ENCODE measurements at regions not wholly inside any gene's neighbourhood (a gene's known extent, or its start where the extent isn't known, plus 50 kb on each side); places are given as distances from the start of the nearest gene placed in this dataset.
A peak's percentile ranks its signal among the peaks of the same experiment; 100 is the strongest.

- ChIA-PET POLR2A (no interaction called here), CTCF (no interaction called here)
- Histone ChIP-seq H3K27ac (ENCODE audit: low read depth, low read length) (no peak overlapping the region), H3K27me3 (ENCODE audit: insufficient read depth, low read length, poor library complexity, severe bottlenecking) (no peaks in the 10 kb centered on the region), H3K4me1 (ENCODE audit: insufficient read depth, low read length) (peaks cover 9% of the 10 kb centered on the region), H3K9me3 (ENCODE audit: low read length) (no peaks in the 10 kb centered on the region), H3K36me3 (ENCODE audit: insufficient read depth, low read length) (no peaks in the 10 kb centered on the region), H3K4me3 (ENCODE audit: low read length) (no peak overlapping the region)
- Mint-ChIP-seq H3K4me1 (peaks cover 6 to 17% (median 11%) of the 10 kb centered on the region in 3 donors), H3K4me3 (no peak overlapping the region), H3K27ac (no peak overlapping the region), H3K9me3 (no peaks in the 10 kb centered on the region), H3K36me3 (peaks cover 0 to 43% (median 0%) of the 10 kb centered on the region in 3 donors), H3K27me3 (no peaks in the 10 kb centered on the region)
- DNase-seq: no peak
These were observed 90.5 kb downstream of the RFLNA start for GRCh38 chr12:124385219-124385969.

GRCh38 chr12:124384299-124384894, 89.5 kb downstream of the RFLNA start:
- Histone ChIP-seq H3K36me3 (ENCODE audit: insufficient read depth, low read length) (no peaks in the 10 kb centered on the region), H3K4me1 (ENCODE audit: insufficient read depth, low read length) (peaks cover 1% of the 10 kb centered on the region), H3K9me3 (ENCODE audit: low read length) (no peaks in the 10 kb centered on the region), H3K4me3 (ENCODE audit: low read length) (no peak overlapping the region), H3K27ac (ENCODE audit: low read depth, low read length) (no peak overlapping the region), H3K27me3 (ENCODE audit: insufficient read depth, low read length, poor library complexity, severe bottlenecking) (no peaks in the 10 kb centered on the region)
- CTCF ChIA-PET: no interaction called here
- Mint-ChIP-seq H3K36me3 (peaks cover 0 to 47% (median 2%) of the 10 kb centered on the region in 3 donors), H3K27ac (peak overlapping the region in 2 of 8 donors; percentile 17 to 33), H3K4me1 (peaks cover 0 to 7% (median 6%) of the 10 kb centered on the region in 3 donors), H3K4me3 (no peak overlapping the region), H3K9me3 (no peaks in the 10 kb centered on the region), H3K27me3 (no peaks in the 10 kb centered on the region)
- no peak for DNase-seq
- POLR2A ChIA-PET: no interaction called here

- POLR2A ChIA-PET: no interaction called here
- peaks cover 0 to 59% (median 4%) of the 10 kb centered on the region in 3 donors for H3K36me3 Mint-ChIP-seq
These were observed 88.1 kb downstream of the RFLNA start for GRCh38 chr12:124383028-124383427.

GRCh38 chr12:124381456-124382296, 86.8 kb downstream of the RFLNA start:
- Histone ChIP-seq H3K27me3 (ENCODE audit: insufficient read depth, low read length, poor library complexity, severe bottlenecking) (no peaks in the 10 kb centered on the region), H3K27ac (ENCODE audit: low read depth, low read length) (no peak overlapping the region), H3K9me3 (ENCODE audit: low read length) (no peaks in the 10 kb centered on the region), H3K4me3 (ENCODE audit: low read length) (no peak overlapping the region), H3K36me3 (ENCODE audit: insufficient read depth, low read length) (no peaks in the 10 kb centered on the region), H3K4me1 (ENCODE audit: insufficient read depth, low read length) (no peaks in the 10 kb centered on the region)
- H3K36me3 Mint-ChIP-seq: peaks cover 0 to 70% (median 4%) of the 10 kb centered on the region in 3 donors
- H3K27me3 Mint-ChIP-seq: no peaks in the 10 kb centered on the region
- peak overlapping the region in 4 of 8 donors; percentile 24 to 47 (median 36) for H3K27ac Mint-ChIP-seq
- H3K4me1 Mint-ChIP-seq: peaks cover 0 to 4% (median 4%) of the 10 kb centered on the region in 3 donors
- no peaks in the 10 kb centered on the region for H3K9me3 Mint-ChIP-seq
- CTCF ChIA-PET: interaction anchor here (0.8 to 1.4 kb wide), 3 partner anchors 9 to 386 kb away, joined by 3 to 4 read pairs (median 4); no protein-coding TSS in a partner anchor
- POLR2A ChIA-PET: no interaction called here
- no peak overlapping the region for H3K4me3 Mint-ChIP-seq
- no peak for DNase-seq

More at GRCh38 chr12:124383028-124383427, 88.1 kb downstream of the RFLNA start:
- peak overlapping the region in 1 of 8 donors; percentile 38 for H3K27ac Mint-ChIP-seq
- H3K4me1 ChIP-seq (ENCODE audit: insufficient read depth, low read length): no peaks in the 10 kb centered on the region
- H3K4me1 Mint-ChIP-seq: peaks cover 0 to 4% (median 4%) of the 10 kb centered on the region in 3 donors
- H3K4me3 Mint-ChIP-seq: no peak overlapping the region
- H3K36me3 ChIP-seq (ENCODE audit: insufficient read depth, low read length): no peaks in the 10 kb centered on the region
- H3K9me3 ChIP-seq (ENCODE audit: low read length): no peaks in the 10 kb centered on the region
- no peak for DNase-seq
- CTCF ChIA-PET: interaction anchor here (1.4 kb wide), 1 partner anchor 385 kb away, joined by 4 read pairs; no protein-coding TSS in a partner anchor
- H3K27me3 ChIP-seq (ENCODE audit: insufficient read depth, low read length, poor library complexity, severe bottlenecking): no peaks in the 10 kb centered on the region
- H3K27ac ChIP-seq (ENCODE audit: low read depth, low read length): no peak overlapping the region
- H3K27me3 Mint-ChIP-seq: no peaks in the 10 kb centered on the region
- H3K9me3 Mint-ChIP-seq: no peaks in the 10 kb centered on the region
- no peak overlapping the region for H3K4me3 ChIP-seq (ENCODE audit: low read length)

- no peaks in the 10 kb centered on the region for H3K27me3 ChIP-seq (ENCODE audit: insufficient read depth, low read length, poor library complexity, severe bottlenecking)
- no peaks in the 10 kb centered on the region for H3K36me3 ChIP-seq (ENCODE audit: insufficient read depth, low read length)
- no peaks in the 10 kb centered on the region for H3K9me3 ChIP-seq (ENCODE audit: low read length)
- H3K36me3 Mint-ChIP-seq: peaks cover 0 to 75% (median 4%) of the 10 kb centered on the region in 3 donors
- H3K27ac ChIP-seq (ENCODE audit: low read depth, low read length): no peak overlapping the region
- DNase-seq: no peak
- CTCF ChIA-PET: interaction anchor here (0.8 kb wide), 2 partner anchors 9 to 31 kb away, joined by 3 to 4 read pairs; no protein-coding TSS in a partner anchor
- H3K4me3 ChIP-seq (ENCODE audit: low read length): no peak overlapping the region
- H3K9me3 Mint-ChIP-seq: no peaks in the 10 kb centered on the region
- H3K4me1 ChIP-seq (ENCODE audit: insufficient read depth, low read length): no peaks in the 10 kb centered on the region
- no peaks in the 10 kb centered on the region for H3K27me3 Mint-ChIP-seq
- no peak overlapping the region for H3K4me3 Mint-ChIP-seq
- peak overlapping the region in 4 of 8 donors; percentile 24 to 83 (median 44) for H3K27ac Mint-ChIP-seq
- peaks cover 0 to 4% (median 4%) of the 10 kb centered on the region in 3 donors for H3K4me1 Mint-ChIP-seq
- POLR2A ChIA-PET: no interaction called here
These were observed 86.0 kb downstream of the RFLNA start for GRCh38 chr12:124380796-124381455.

- Mint-ChIP-seq H3K27me3 (no peaks in the 10 kb centered on the region), H3K4me1 (peaks cover 0 to 4% (median 4%) of the 10 kb centered on the region in 3 donors), H3K4me3 (no peak overlapping the region), H3K36me3 (peaks cover 0 to 76% (median 4%) of the 10 kb centered on the region in 3 donors), H3K9me3 (no peaks in the 10 kb centered on the region), H3K27ac (peak overlapping the region in 1 of 8 donors; percentile 11)
- Histone ChIP-seq H3K9me3 (ENCODE audit: low read length) (no peaks in the 10 kb centered on the region), H3K4me1 (ENCODE audit: insufficient read depth, low read length) (no peaks in the 10 kb centered on the region), H3K4me3 (ENCODE audit: low read length) (no peak overlapping the region), H3K27me3 (ENCODE audit: insufficient read depth, low read length, poor library complexity, severe bottlenecking) (no peaks in the 10 kb centered on the region), H3K36me3 (ENCODE audit: insufficient read depth, low read length) (no peaks in the 10 kb centered on the region), H3K27ac (ENCODE audit: low read depth, low read length) (no peak overlapping the region)
- POLR2A ChIA-PET: no interaction called here
- no peak for DNase-seq
- CTCF ChIA-PET: no interaction called here
These were observed 85.3 kb downstream of the RFLNA start for GRCh38 chr12:124379938-124380754.

- H3K27ac ChIP-seq (ENCODE audit: low read depth, low read length): no peak overlapping the region
These were observed 84.6 kb downstream of the RFLNA start for GRCh38 chr12:124379379-124379937.

More at GRCh38 chr12:124379379-124379937, 84.6 kb downstream of the RFLNA start:
- no peaks in the 10 kb centered on the region for H3K9me3 ChIP-seq (ENCODE audit: low read length)
- H3K4me3 ChIP-seq (ENCODE audit: low read length): no peak overlapping the region
- Mint-ChIP-seq H3K9me3 (no peaks in the 10 kb centered on the region), H3K4me1 (peaks cover 0 to 4% (median 4%) of the 10 kb centered on the region in 3 donors), H3K27me3 (no peaks in the 10 kb centered on the region), H3K36me3 (peaks cover 0 to 76% (median 4%) of the 10 kb centered on the region in 3 donors), H3K4me3 (no peak overlapping the region), H3K27ac (peak overlapping the region in 2 of 8 donors; percentile 33 to 61)
- no peak for DNase-seq
- no peaks in the 10 kb centered on the region for H3K36me3 ChIP-seq (ENCODE audit: insufficient read depth, low read length)
- CTCF ChIA-PET: no interaction called here
- H3K4me1 ChIP-seq (ENCODE audit: insufficient read depth, low read length): no peaks in the 10 kb centered on the region
- POLR2A ChIA-PET: no interaction called here
- no peaks in the 10 kb centered on the region for H3K27me3 ChIP-seq (ENCODE audit: insufficient read depth, low read length, poor library complexity, severe bottlenecking)
